NAMALWA (cell line): ENCODE measurements at regions not wholly inside any gene's neighbourhood (a gene's known extent, or its start where the extent isn't known, plus 50 kb on each side); places are given as distances from the start of the nearest gene placed in this dataset.
A peak's percentile ranks its signal among the peaks of the same experiment; 100 is the strongest.
"Not testable (repeated sequence)": the region's sequence is repeated elsewhere in the genome, so short reads cannot be mapped to it uniquely, and the experiment has no call there.

Experiments
- DNase-seq: peaks from one replicate; pipeline ENCODE4 v3.0.0-alpha.2; 2015; ENCODE audit warnings: low spot score

DNA sequence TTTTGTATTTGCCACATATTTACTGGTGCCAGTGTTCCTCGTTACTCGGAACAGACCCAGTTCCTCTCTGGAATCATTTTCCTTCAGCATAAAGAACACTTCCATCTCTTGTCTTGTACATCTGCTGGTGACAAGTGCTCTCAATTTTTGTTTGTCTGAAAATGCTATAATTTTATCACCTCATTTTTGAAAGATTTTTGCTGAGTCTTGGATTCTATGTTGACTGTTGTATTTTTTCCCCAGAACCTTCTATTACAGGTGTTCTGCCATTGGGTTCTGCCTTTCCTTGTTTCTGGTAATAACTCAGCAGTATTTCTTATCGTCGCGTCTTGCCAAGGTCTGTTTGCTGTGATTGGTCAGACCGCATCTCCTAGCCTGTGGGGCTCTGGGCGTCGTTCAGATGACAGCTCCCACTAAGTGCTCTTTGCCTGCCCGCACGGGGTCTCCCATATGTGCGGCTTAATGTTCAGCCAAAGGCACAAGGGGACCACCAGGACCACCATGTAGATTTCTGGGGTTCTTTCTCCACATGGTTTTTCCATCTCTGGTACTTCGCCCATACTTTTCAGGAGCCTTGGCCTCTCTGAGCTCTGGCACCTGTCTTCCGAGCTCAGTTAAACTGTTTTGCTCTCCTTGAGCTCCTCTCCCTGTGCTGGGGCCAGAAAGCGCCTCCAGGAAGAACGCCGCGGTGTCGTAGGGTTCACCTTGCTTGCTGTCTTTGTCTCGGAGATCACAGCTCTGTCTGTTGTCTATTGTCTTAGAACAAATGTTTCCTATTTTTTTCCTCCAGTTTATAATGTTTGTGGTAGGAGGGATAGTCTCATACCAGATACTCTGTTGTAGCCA is 80.0 kb downstream of the METRNL start:
- DNase-seq = no peak

GRCh38 chr17:83160443-83161297 is 81.3 kb downstream of the METRNL start:
- no peak for DNase-seq

DNA sequence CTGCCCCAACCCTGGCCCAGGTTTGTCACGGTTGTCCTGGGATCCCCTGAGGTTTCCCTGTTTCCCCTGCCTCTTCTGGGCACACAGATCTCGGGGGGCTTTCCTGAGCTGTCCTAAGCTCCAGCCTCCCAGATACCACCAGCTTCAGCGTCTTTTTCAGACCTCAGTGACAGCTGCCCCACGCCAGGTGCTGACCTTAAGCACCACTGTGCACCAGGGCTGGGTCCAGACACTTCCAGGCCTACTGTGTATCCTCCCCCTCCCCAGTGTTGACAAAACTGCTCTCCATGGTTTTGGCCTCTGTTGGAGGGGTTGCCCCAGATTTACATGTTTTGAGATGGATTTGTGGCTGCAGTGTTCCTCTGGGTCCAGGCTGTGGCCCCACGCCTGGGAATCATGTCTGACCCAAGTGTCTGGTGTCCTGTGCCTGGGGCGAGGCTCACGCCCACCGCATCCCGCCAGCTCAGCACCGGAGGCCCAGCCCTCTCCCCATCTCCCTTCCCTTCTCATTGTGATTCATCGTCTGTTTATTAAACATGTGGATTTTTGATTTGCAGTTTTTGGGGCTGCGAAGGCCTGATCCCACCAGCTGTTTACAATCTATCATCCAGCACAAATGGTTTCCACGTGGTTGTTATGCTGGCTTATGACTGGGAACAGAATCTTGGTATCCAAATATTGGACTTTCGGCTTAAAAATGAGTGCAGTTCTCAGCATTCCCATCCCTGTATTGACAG is 82.1 kb downstream of the METRNL start:
- DNase-seq = no peak

GRCh38 chr17:83162035-83162745 is 82.8 kb downstream of the METRNL start:
- no peak for DNase-seq

GRCh38 chr17:83164490-83164889 is 85.1 kb downstream of the METRNL start:
- no peak for DNase-seq

GRCh38 chr17:83170571-83171260 is 91.3 kb downstream of the METRNL start:
- no peak for DNase-seq

DNA sequence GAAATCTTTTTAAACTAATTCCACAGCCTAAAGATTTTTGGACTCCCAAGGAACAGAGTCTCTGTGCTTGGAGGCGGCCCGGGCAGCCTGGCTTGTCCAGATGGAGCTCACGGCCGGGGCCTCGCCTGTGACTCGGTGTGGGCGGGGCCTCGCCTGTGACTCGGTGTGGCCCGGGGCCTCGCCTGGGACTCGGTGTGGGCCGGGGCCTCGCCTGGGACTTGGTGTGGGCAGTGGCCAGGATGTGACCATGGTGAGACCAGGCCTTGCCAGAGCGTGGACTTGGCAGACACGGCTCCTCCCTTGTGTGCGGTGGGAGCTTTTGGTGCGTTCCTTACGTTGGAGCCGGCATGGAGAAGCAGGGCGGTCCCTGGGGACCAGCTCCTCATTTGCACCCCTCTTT is 92.3 kb downstream of the METRNL start:
- DNase-seq = no peak

- DNase-seq = not testable (repeated sequence)
These were observed 92.7 kb downstream of the METRNL start for GRCh38 chr17:83172099-83172498.

DNA sequence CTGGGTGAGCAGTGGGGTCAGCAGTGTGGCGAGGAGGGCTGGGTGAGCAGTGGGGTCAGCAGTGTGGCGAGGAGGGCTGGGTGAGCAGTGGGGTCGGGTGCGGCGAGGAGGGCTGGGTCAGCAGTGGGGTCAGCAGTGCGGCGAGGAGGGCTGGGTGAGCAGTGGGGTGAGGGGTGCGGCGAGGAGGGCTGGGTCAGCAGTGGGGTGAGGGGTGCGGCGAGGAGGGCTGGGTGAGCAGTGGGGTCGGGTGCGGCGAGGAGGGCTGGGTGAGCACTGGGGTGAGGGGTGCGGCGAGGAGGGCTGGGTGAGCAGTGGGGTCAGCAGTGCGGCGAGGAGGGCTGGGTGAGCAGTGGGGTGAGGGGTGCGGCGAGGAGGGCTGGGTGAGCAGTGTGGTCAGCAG is 93.2 kb downstream of the METRNL start:
- DNase-seq = not testable (repeated sequence)

GRCh38 chr17:83173180-83173913 is 93.9 kb downstream of the METRNL start:
- DNase-seq = not testable (repeated sequence)

DNA sequence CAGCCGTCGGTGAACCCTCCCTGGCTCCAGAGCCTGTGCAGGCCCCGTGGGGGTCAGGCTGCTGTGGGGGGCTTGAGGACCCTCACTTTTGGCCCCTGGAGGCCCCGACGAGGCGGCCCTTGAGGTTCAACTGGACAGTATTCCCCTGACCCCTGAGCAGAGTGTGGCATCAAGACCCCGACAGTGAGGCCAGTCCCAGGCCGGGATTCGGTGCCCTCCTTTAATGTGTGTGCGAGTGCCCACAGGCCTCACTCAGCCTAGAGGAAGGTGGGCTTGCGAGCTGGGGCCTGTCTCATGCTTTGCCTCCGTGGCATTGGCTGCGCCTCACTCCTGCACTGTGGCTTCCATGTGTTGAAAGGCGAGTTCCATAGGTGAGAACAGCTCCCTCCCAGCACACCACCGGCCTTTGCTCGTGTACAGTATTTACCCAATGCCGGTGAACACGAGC is 94.5 kb downstream of the METRNL start:
- DNase-seq = no peak

DNA sequence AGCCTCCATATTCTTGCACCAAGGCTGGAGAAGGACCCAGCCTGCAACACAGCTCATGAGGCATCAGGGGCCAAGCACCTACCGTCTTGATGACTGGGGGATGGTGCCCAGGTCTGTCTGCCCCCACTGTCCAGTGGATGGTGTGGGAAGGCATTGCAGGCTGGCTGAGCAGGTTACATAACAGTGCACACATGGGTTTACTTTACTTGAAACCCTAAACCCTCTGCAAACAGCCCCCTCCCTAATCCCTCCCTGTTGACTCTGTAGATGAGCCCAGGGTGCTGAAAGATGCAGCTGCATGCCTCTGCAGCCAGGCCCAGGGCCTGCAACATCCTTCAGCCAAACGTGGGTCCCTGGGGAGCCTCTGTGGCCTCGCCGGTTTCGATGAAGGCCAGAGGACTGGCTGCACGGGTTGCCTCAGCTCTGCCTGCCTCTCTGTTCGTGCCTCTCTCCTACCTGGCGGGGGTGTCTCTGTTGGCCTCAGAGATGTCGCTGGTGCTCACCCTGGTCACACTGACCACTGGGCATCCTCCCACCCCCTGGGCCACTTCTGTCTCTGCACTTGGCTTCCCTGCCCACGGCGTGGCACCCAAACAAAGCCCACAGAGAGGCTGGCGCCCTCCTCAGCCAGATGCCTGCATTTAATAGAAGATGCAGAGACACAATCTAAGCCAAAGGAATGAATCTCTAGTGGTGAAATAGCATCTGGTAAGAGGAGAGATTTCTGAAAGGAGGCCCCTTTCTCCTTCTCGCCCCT is 95.1 kb downstream of the METRNL start:
- peak; percentile 56 for DNase-seq

GRCh38 chr17:83175119-83175821 is 95.9 kb downstream of the METRNL start:
- DNase-seq = peak; percentile 29

DNA sequence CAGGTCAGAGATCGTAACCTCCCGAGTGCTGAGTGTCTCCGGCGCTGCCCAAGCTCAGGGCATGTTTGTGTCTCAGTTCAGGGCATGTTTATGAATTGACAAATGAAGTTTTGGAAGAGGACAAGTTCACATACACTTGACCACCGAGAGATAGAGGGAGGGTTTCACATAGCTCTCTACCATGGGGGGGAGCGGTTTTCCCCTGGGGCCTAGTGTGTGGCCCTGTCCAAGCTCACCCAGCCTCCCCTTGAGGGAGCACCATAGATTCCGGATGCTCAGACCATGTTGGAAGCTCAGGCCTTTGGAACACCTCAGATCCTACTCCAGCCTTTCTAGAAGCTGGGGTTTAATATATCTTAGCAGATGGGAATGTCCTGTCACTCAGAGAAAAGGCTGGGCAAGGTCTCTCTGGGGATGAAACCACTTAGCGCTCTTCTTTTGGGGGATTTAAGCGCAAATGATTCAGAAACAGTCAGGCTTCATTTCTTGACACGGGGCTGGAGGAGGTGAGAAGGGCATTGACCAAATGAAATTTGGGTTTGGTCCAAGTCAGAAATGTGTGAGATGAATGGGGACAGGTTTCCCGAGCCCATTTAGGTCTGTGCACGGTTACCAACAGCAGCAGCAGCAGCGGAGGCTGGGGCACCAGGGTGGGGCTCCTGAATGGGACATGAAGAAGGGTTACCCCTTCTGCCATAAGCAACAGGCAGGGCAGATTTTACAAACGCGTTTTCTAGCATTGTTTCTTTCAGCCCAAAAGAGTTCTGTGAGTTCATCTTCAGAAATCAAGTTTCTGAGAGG is 96.6 kb downstream of the METRNL start:
- no peak for DNase-seq

DNA sequence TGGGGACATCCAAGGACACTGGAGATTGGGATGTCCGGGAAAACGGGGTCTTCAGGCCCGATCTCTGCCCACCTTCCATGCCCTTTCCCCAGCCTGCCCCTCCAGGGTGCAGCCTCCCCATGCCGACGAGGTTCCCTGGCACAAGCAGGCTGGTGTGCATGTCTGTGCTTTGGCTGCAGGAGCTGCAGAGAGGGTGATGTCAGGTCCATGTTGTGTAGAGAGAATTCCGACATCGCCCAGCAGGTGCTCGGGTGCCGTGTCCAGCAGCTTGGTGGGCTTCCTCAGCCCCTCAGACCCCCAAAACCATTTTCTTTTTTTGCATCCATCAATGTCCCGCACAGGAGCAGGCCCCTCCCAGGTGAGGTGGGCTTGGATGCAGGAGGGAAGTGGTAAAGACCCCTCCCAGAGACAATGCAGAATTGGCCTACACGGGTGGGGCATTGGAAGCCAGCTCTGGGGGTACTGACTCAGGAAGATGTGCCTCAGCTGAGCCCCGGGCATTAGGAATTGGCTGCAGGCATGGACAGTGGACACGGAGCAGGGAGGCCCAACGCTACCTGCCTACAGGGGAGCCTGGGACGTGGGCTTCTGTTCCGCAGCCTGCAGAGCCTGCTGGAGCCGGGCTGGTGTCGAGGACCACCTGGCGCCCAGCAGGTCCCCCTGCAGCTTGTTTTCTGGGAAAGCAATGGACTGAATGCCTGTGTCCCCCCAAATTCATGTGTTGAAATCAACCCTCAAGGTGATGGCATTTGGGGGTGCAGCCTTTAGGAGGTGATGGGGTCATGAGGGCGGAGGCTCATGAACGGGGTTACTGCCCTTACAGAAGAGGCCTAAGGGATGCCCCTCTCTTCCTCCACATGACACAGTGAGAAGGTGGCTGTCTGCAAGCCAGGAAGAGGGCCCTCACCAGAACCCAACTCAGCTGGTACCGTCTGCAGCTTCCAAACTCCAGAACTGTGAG is 97.5 kb downstream of the METRNL start:
- no peak for DNase-seq

- no peak for DNase-seq
These were observed 98.5 kb downstream of the METRNL start for GRCh38 chr17:83177611-83178532.
